PC-9 (cell line): ENCODE measurements at regions not wholly inside any gene's neighbourhood (a gene's known extent, or its start where the extent isn't known, plus 50 kb on each side); places are given as distances from the start of the nearest gene placed in this dataset.

Source experiments
- BruUV-seq: library from RNA; stranded (reverse); fragments of 400-500 nt; replicated peaks from 2 replicates; lab custom pipeline; 2021; lab: Mats Ljungman, UMichigan
- CTCF ChIA-PET: fragments of 300-600 bp; sonication (Branson Sonifier 250); formaldehyde crosslinking; loops from one replicate; lab custom pipeline; 2022; ENCODE audit warnings: antibody characterized with exemption; lab: Charles Lee
- POLR2A ChIA-PET: fragments of 300-600 bp; sonication (Branson Sonifier 250); formaldehyde crosslinking; loops from one replicate; lab custom pipeline; 2022; ENCODE audit warnings: antibody characterized with exemption; ENCODE audit not compliant: unreplicated experiment; lab: Charles Lee
- DNase-seq, 2 experiments: peaks; one replicate each; pipeline versions ENCODE4 v3.0.0 to v3.0.0-alpha.2; 2015 to 2022; ENCODE audit warnings: mixed read lengths in 1 of 2
- H2AFZ ChIP-seq: fragments of 200-600 bp; sonication (generic); 2 replicates; pipeline ENCODE4 v1.8.1; 2017; ENCODE audit warnings: antibody characterized with exemption
- H3F3A ChIP-seq: fragments of 200-600 bp; sonication (generic); 2 replicates; pipeline ENCODE4 v1.8.1; 2017; ENCODE audit warnings: antibody characterized with exemption, mild to moderate bottlenecking, low read depth; ENCODE audit not compliant: insufficient read depth
- H3K27ac ChIP-seq: fragments of 200-600 bp; sonication (generic); 2 replicates; pipeline ENCODE4 v1.6.1; 2016; ENCODE audit warnings: mixed run types
- H3K27me3 ChIP-seq: fragments of 200-600 bp; sonication (generic); 2 replicates; pipeline ENCODE4 v1.6.1; 2016; ENCODE audit warnings: low read depth, mixed run types; ENCODE audit not compliant: insufficient read depth
- H3K36me3 ChIP-seq: fragments of 200-600 bp; sonication (generic); 2 replicates; pipeline ENCODE4 v1.6.1; 2016; ENCODE audit warnings: low read depth, mixed run types
- H3K4me1 ChIP-seq: fragments of 200-600 bp; sonication (generic); replicated peaks from 2 replicates; pipeline ENCODE4 v1.6.1; 2016; ENCODE audit warnings: mixed run types; ENCODE audit not compliant: insufficient read depth
- H3K4me2 ChIP-seq: fragments of 200-600 bp; sonication (generic); 2 replicates; pipeline ENCODE4 v1.6.1; 2017; ENCODE audit warnings: mixed run types
- H3K4me3 ChIP-seq: fragments of 200-600 bp; sonication (generic); 2 replicates; pipeline ENCODE4 v1.6.1; 2016; ENCODE audit warnings: mixed run types
- H3K79me2 ChIP-seq: fragments of 200-600 bp; sonication (generic); 2 replicates; pipeline ENCODE4 v1.6.1; 2017; ENCODE audit warnings: low read depth, mixed run types
- H3K9me2 ChIP-seq: fragments of 200-600 bp; sonication (generic); 2 replicates; pipeline ENCODE4 v1.8.1; 2017; ENCODE audit warnings: mild to moderate bottlenecking; ENCODE audit not compliant: insufficient read depth
- H3K9me3 ChIP-seq: fragments of 200-600 bp; sonication (generic); 2 replicates; pipeline ENCODE4 v1.8.1; 2016; ENCODE audit warnings: low read depth; ENCODE audit not compliant: insufficient read depth
- H4K20me1 ChIP-seq: fragments of 200-600 bp; sonication (generic); 2 replicates; pipeline ENCODE4 v1.8.1; 2017; ENCODE audit not compliant: insufficient read depth
- EZH2 ChIP-seq: fragments of 200-600 bp; sonication (generic); IDR thresholded peaks from 2 replicates; pipeline ENCODE4 v1.8.0; 2017; ENCODE audit warnings: antibody characterized with exemption, low read depth
- intact Hi-C: fragments of 100-400 bp; cut with micrococcal nuclease; formaldehyde crosslinking; loops from one replicate; pipeline ENCODE4 v1.10.0; 2022; ENCODE audit not compliant: unreplicated experiment
- TF ChIP-seq, protein P1 (sequence below): fragments of 200-600 bp; sonication (generic); conservative IDR thresholded peaks from 2 replicates; pipeline ENCODE4 v1.6.1; 2017; ENCODE audit warnings: mixed run types, antibody characterized with exemption, mild to moderate bottlenecking, moderate library complexity

GRCh38 chr2:80722803-80723202 lies 418.3 kb upstream of the LRRTM1 start:
- H3K4me2 ChIP-seq: no peak overlapping the region
- H3K27me3 ChIP-seq: no peaks in the 10 kb centered on the region
- no peak for TF ChIP-seq EZH2
- TF ChIP-seq, protein P1, sequence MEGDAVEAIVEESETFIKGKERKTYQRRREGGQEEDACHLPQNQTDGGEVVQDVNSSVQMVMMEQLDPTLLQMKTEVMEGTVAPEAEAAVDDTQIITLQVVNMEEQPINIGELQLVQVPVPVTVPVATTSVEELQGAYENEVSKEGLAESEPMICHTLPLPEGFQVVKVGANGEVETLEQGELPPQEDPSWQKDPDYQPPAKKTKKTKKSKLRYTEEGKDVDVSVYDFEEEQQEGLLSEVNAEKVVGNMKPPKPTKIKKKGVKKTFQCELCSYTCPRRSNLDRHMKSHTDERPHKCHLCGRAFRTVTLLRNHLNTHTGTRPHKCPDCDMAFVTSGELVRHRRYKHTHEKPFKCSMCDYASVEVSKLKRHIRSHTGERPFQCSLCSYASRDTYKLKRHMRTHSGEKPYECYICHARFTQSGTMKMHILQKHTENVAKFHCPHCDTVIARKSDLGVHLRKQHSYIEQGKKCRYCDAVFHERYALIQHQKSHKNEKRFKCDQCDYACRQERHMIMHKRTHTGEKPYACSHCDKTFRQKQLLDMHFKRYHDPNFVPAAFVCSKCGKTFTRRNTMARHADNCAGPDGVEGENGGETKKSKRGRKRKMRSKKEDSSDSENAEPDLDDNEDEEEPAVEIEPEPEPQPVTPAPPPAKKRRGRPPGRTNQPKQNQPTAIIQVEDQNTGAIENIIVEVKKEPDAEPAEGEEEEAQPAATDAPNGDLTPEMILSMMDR: no peak
- no peaks in the 10 kb centered on the region for H3K4me1 ChIP-seq
- H4K20me1 ChIP-seq: no peaks in the 10 kb centered on the region
- intact Hi-C loops: no loop called here
- H2AFZ ChIP-seq: no peak overlapping the region
- no peak overlapping the region for H3K27ac ChIP-seq
- ChIA-PET CTCF (no interaction called here), POLR2A (no interaction called here)
- H3K9me3 ChIP-seq: no peaks in the 10 kb centered on the region
- no peaks in the 10 kb centered on the region for H3K79me2 ChIP-seq
- H3K36me3 ChIP-seq: no peaks in the 10 kb centered on the region
- no peak overlapping the region for H3K4me3 ChIP-seq
- no peaks in the 10 kb centered on the region for H3K9me2 ChIP-seq
- H3F3A ChIP-seq: no peaks in the 10 kb centered on the region
- DNase-seq: no peak
- no TSS peak for BruUV-seq

GRCh38 chr2:80719607-80720006 lies 415.1 kb upstream of the LRRTM1 start:
- BruUV-seq: no TSS peak
- H3K79me2 ChIP-seq: no peaks in the 10 kb centered on the region
- no peak overlapping the region for H2AFZ ChIP-seq
- no peaks in the 10 kb centered on the region for H4K20me1 ChIP-seq
- CTCF ChIA-PET: no interaction called here
- no peak overlapping the region for H3K27ac ChIP-seq
- H3K4me1 ChIP-seq: no peaks in the 10 kb centered on the region
- intact Hi-C loops: no loop called here
- no peaks in the 10 kb centered on the region for H3F3A ChIP-seq
- H3K36me3 ChIP-seq: no peaks in the 10 kb centered on the region
- no peak for DNase-seq
- no peak overlapping the region for H3K4me2 ChIP-seq
- H3K9me3 ChIP-seq: no peaks in the 10 kb centered on the region
- TF ChIP-seq, protein P1: no peak
- no peak for TF ChIP-seq EZH2
- no peaks in the 10 kb centered on the region for H3K9me2 ChIP-seq
- H3K27me3 ChIP-seq: no peaks in the 10 kb centered on the region
- no peak overlapping the region for H3K4me3 ChIP-seq
- POLR2A ChIA-PET: no interaction called here

- Histone ChIP-seq H3K27me3 (no peaks in the 10 kb centered on the region), H3K4me2 (no peak overlapping the region), H2AFZ (no peak overlapping the region), H3K9me2 (no peaks in the 10 kb centered on the region), H3K36me3 (no peaks in the 10 kb centered on the region), H3K79me2 (no peaks in the 10 kb centered on the region), H4K20me1 (no peaks in the 10 kb centered on the region), H3K4me1 (no peaks in the 10 kb centered on the region), H3K4me3 (no peak overlapping the region), H3F3A (no peaks in the 10 kb centered on the region), H3K27ac (no peak overlapping the region), H3K9me3 (no peaks in the 10 kb centered on the region)
- TF ChIP-seq, protein P1: no peak
- intact Hi-C loops: no loop called here
- no peak for DNase-seq
- POLR2A ChIA-PET: no interaction called here
- CTCF ChIA-PET: no interaction called here
- BruUV-seq: no TSS peak
Observed at GRCh38 chr2:80715433-80715832, 410.9 kb upstream of the LRRTM1 start.
